H1 (cell line): ENCODE measurements at regions not wholly inside any gene's neighbourhood (a gene's known extent, or its start where the extent isn't known, plus 50 kb on each side); places are given as distances from the start of the nearest gene placed in this dataset.

ENCODE experiments used
- CTCF ChIA-PET: fragments of 300-600 bp; sonication (Branson Sonifier 250); formaldehyde crosslinking; loops from one replicate; lab custom pipeline; 2021; ENCODE audit not compliant: partially characterized antibody; lab: Charles Lee
- POLR2A ChIA-PET: fragments of 300-600 bp; sonication (Branson Sonifier 250); formaldehyde crosslinking; loops from one replicate; lab custom pipeline; 2021; ENCODE audit warnings: inconsistent platforms; ENCODE audit not compliant: partially characterized antibody; lab: Charles Lee
- DNase-seq, 2 experiments: peaks; one replicate each; pipeline versions ENCODE4 v3.0.0 to v3.0.0-alpha.2; 2010 to 2022; ENCODE audit warnings: low spot score in 2 of 2, low read depth in 1 of 2, mixed read lengths in 1 of 2
- FAIRE-seq: peaks from 2 replicates; lab custom pipeline; 2011; peaks lifted over from hg19 to GRCh38; lab: Jason Lieb, UNC
- H2AFZ ChIP-seq: 2 replicates; pipeline ENCODE4 v1.8.1; 2012; ENCODE audit warnings: low read length, inconsistent platforms
- H2AK5ac ChIP-seq: 2 replicates; pipeline ENCODE4 v1.6.1; 2013; ENCODE audit warnings: low read depth, low read length
- H2BK120ac ChIP-seq: replicated peaks from 2 replicates; pipeline ENCODE3; 2013; ENCODE audit warnings: low read depth, low read length, inconsistent platforms
- H2BK12ac ChIP-seq: 2 replicates; pipeline ENCODE4 v1.6.1; 2013; ENCODE audit warnings: low read depth, low read length
- H2BK15ac ChIP-seq: 2 replicates; pipeline ENCODE4 v1.6.1; 2013; ENCODE audit warnings: low read length
- H2BK20ac ChIP-seq: 2 replicates; pipeline ENCODE4 v1.6.1; 2013; ENCODE audit warnings: low read length
- H2BK5ac ChIP-seq: 2 replicates; pipeline ENCODE4 v1.6.1; 2013; ENCODE audit warnings: low read depth, low read length
- H3K14ac ChIP-seq: 2 replicates; pipeline ENCODE4 v1.6.1; 2013; ENCODE audit warnings: inconsistent platforms; ENCODE audit not compliant: insufficient read length
- H3K18ac ChIP-seq: 2 replicates; pipeline ENCODE4 v1.6.1; 2013; ENCODE audit warnings: low read length; ENCODE audit errors: extremely low read depth
- H3K23ac ChIP-seq: 2 replicates; pipeline ENCODE4 v1.6.1; 2013; ENCODE audit warnings: inconsistent platforms; ENCODE audit not compliant: insufficient read length
- H3K23me2 ChIP-seq: 2 replicates; pipeline ENCODE4 v1.6.1; 2013; ENCODE audit warnings: low read depth, low read length
- H3K27ac ChIP-seq: 2 replicates; pipeline ENCODE4 v1.6.1; 2011; ENCODE audit warnings: low read depth, low read length, inconsistent platforms
- H3K27me3 ChIP-seq, 4 experiments: replicated peaks in 1 of 4; 1 replicate in 1 of 4; 2 replicates in 3 of 4; pipeline versions ENCODE4 v1.6.1 to v1.8.1; 2011 to 2013; ENCODE audit warnings: low read length in 3 of 4, mild to moderate bottlenecking in 3 of 4, inconsistent platforms in 2 of 4, mixed read lengths in 2 of 4, moderate library complexity in 1 of 4; ENCODE audit not compliant: control insufficient read depth in 3 of 4, insufficient read depth in 3 of 4; ENCODE audit errors: extremely low read depth in 1 of 4
- H3K36me3 ChIP-seq, 4 experiments: 2 replicates each; pipeline versions ENCODE4 v1.6.1 to v1.8.1; 2011 to 2013; ENCODE audit warnings: mild to moderate bottlenecking in 4 of 4, low read length in 3 of 4, moderate library complexity in 2 of 4, control low read depth in 1 of 4, inconsistent platforms in 1 of 4; ENCODE audit not compliant: insufficient read depth in 4 of 4, control insufficient read depth in 2 of 4
- H3K4ac ChIP-seq: replicated peaks from 2 replicates; pipeline ENCODE3; 2013; ENCODE audit warnings: low read length, low read depth, mixed read lengths, inconsistent platforms; ENCODE audit not compliant: insufficient read length
- H3K4me1 ChIP-seq, 4 experiments: replicated peaks in 1 of 4; 1 replicate in 1 of 4; 2 replicates in 3 of 4; pipeline versions ENCODE4 v1.6.1 to v1.8.1; 2011 to 2013; ENCODE audit warnings: low read length in 3 of 4, inconsistent platforms in 2 of 4, mixed read lengths in 1 of 4; ENCODE audit not compliant: insufficient read depth in 4 of 4, control insufficient read depth in 3 of 4
- H3K4me2 ChIP-seq, 2 experiments: 2 replicates each; pipeline versions ENCODE4 v1.6.1 to v1.8.1; 2011 to 2013; ENCODE audit warnings: low read depth in 2 of 2, low read length in 2 of 2, control low read depth in 1 of 2, inconsistent platforms in 1 of 2, mild to moderate bottlenecking in 1 of 2; ENCODE audit not compliant: insufficient read depth in 1 of 2
- H3K4me3 ChIP-seq, 4 experiments: fragments of 200-600, 300-600 bp in 1 of 4; sonication (generic), shearing (Covaris generic), sonication (Bioruptor Twin) in 1 of 4; 2 replicates each; pipeline versions ENCODE4 v1.5.1 to v1.8.1; 2011 to 2016; ENCODE audit warnings: low read length in 4 of 4, low read depth in 3 of 4, control low read depth in 2 of 4, inconsistent platforms in 2 of 4, mild to moderate bottlenecking in 2 of 4, mixed read lengths in 1 of 4, moderate library complexity in 1 of 4; ENCODE audit not compliant: insufficient read depth in 2 of 4; ENCODE audit errors: extremely low read depth in 1 of 4
- H3K56ac ChIP-seq: replicated peaks from 2 replicates; pipeline ENCODE3; 2013; ENCODE audit warnings: low read depth, mild to moderate bottlenecking, mixed read lengths, low read length, inconsistent platforms; ENCODE audit not compliant: insufficient read length
- H3K79me1 ChIP-seq: 2 replicates; pipeline ENCODE4 v1.6.1; 2013; ENCODE audit warnings: low read depth, low read length, control low read depth
- H3K79me2 ChIP-seq, 2 experiments: 2 replicates each; pipeline versions ENCODE4 v1.6.1 to v1.8.1; 2012 to 2013; ENCODE audit warnings: low read length in 2 of 2, mild to moderate bottlenecking in 2 of 2, inconsistent platforms in 1 of 2; ENCODE audit not compliant: insufficient read depth in 2 of 2, control insufficient read depth in 1 of 2
- H3K9ac ChIP-seq, 4 experiments: replicated peaks in 1 of 4; 1 replicate in 1 of 4; 2 replicates in 3 of 4; pipeline versions ENCODE4 v1.6.1 to v1.8.1; 2011 to 2013; ENCODE audit warnings: low read depth in 3 of 4, low read length in 3 of 4, control low read depth in 2 of 4, mild to moderate bottlenecking in 2 of 4, moderate library complexity in 2 of 4, inconsistent platforms in 1 of 4; ENCODE audit errors: extremely low read depth in 1 of 4
- H3K9me3 ChIP-seq, 2 experiments: 2 replicates each; pipeline versions ENCODE4 v1.6.1 to v1.8.1; 2012 to 2013; ENCODE audit warnings: mild to moderate bottlenecking in 2 of 2, moderate library complexity in 2 of 2, control low read depth in 1 of 2, inconsistent platforms in 1 of 2, low read depth in 1 of 2, low read length in 1 of 2, mixed read lengths in 1 of 2; ENCODE audit not compliant: insufficient read depth in 2 of 2
- H4K20me1 ChIP-seq, 2 experiments: replicated peaks in 1 of 2; 2 replicates each; pipeline versions ENCODE3 to v1.8.1; 2011 to 2013; ENCODE audit warnings: inconsistent platforms in 2 of 2, low read length in 2 of 2, mild to moderate bottlenecking in 1 of 2; ENCODE audit not compliant: insufficient read depth in 2 of 2, control insufficient read depth in 1 of 2
- H4K5ac ChIP-seq: 2 replicates; pipeline ENCODE4 v1.6.1; 2013; ENCODE audit warnings: low read length, low read depth, mixed read lengths, inconsistent platforms; ENCODE audit not compliant: insufficient read length
- H4K8ac ChIP-seq: 2 replicates; pipeline ENCODE4 v1.8.0; 2013; ENCODE audit warnings: mild to moderate bottlenecking, moderate library complexity, low read length, inconsistent platforms; ENCODE audit not compliant: insufficient read depth; ENCODE audit errors: extremely low read depth
- H4K91ac ChIP-seq: replicated peaks from 2 replicates; pipeline ENCODE3; 2013; ENCODE audit warnings: low read length, mixed read lengths, inconsistent platforms; ENCODE audit not compliant: insufficient read length
- BRCA1 ChIP-seq: IDR thresholded peaks from 2 replicates; pipeline ENCODE4 v1.6.1; 2012; ENCODE audit warnings: low read depth, low read length, improper control_type of control experiment
- CREB1 ChIP-seq: IDR thresholded peaks from 2 replicates; pipeline ENCODE4 v1.6.1; 2012; ENCODE audit warnings: inconsistent platforms
- EZH2 ChIP-seq: fragments of 200-600 bp; sonication (generic); IDR thresholded peaks from 2 replicates; pipeline ENCODE4 v1.7.1; 2012; ENCODE audit warnings: low read depth, mild to moderate bottlenecking, moderate library complexity, low read length, inconsistent platforms; ENCODE audit not compliant: severe bottlenecking
- GTF2F1 ChIP-seq: IDR thresholded peaks from 2 replicates; pipeline ENCODE4 v1.6.1; 2012; ENCODE audit warnings: low read depth, low read length, improper control_type of control experiment, borderline replicate concordance
- KDM1A ChIP-seq: fragments of 200-600, 300-600 bp; sonication (generic); IDR thresholded peaks from 2 replicates; pipeline ENCODE4 v1.7.1; 2016; ENCODE audit warnings: mild to moderate bottlenecking, low read length, borderline replicate concordance
- PHF8 ChIP-seq: fragments of 200-600 bp; sonication (generic); conservative IDR thresholded peaks from 2 replicates; pipeline ENCODE4 v1.7.1; 2012; ENCODE audit warnings: low read depth, mild to moderate bottlenecking, inconsistent platforms, low read length, moderate library complexity
- POU5F1 ChIP-seq: IDR thresholded peaks from 2 replicates; pipeline ENCODE4 v1.6.1; 2011; ENCODE audit warnings: low read depth, mild to moderate bottlenecking, low read length, moderate library complexity
- RBBP5 ChIP-seq: IDR thresholded peaks from 2 replicates; pipeline ENCODE4 v1.7.1; 2012; ENCODE audit warnings: low read depth, mild to moderate bottlenecking, inconsistent platforms, low read length, moderate library complexity, borderline replicate concordance
- SIRT6 ChIP-seq: IDR thresholded peaks from one replicate; pipeline ENCODE4 v1.7.1; 2012; ENCODE audit warnings: low read length, inconsistent platforms
- SP2 ChIP-seq: IDR thresholded peaks from 2 replicates; pipeline ENCODE4 v1.6.1; 2012; ENCODE audit warnings: mild to moderate bottlenecking, low read length, inconsistent platforms
- SRF ChIP-seq: IDR thresholded peaks from 2 replicates; pipeline ENCODE4 v1.6.1; 2011; ENCODE audit warnings: mild to moderate bottlenecking, low read depth, low read length, moderate library complexity
- TBP ChIP-seq: IDR thresholded peaks from 2 replicates; pipeline ENCODE4 v1.6.1; 2011; ENCODE audit warnings: low read depth, low read length, improper control_type of control experiment
- YY1 ChIP-seq: IDR thresholded peaks from 2 replicates; pipeline ENCODE4 v1.6.1; 2011; ENCODE audit warnings: low read depth, mild to moderate bottlenecking, low read length
- ZNF274 ChIP-seq: IDR thresholded peaks from 2 replicates; pipeline ENCODE4 v1.7.0; 2012; ENCODE audit warnings: low read length, borderline replicate concordance; ENCODE audit errors: extremely low read depth
- WGBS, 2 experiments: shearing (Covaris generic) in 1 of 2; methylation state at CpG; one replicate each; pipeline versions ENCODE4 v1.1.6 to v1.1.7; 2013 to 2015; ENCODE audit warnings: low lambda C conversion rate in 2 of 2, mixed read lengths in 2 of 2, inconsistent platforms in 1 of 2, low coverage in 1 of 2, missing lambda C conversion rate in 1 of 2; ENCODE audit not compliant: insufficient replicate concordance in 2 of 2, insufficient coverage in 1 of 2, insufficient read length in 1 of 2; ENCODE audit errors: extremely low coverage in 1 of 2, missing lambda C conversion rate in 1 of 2; 5-methylcytosine and 5-hydroxymethylcytosine counted together
- TF ChIP-seq, protein P1 (sequence below): IDR thresholded peaks from 2 replicates; pipeline ENCODE4 v1.6.1; 2011; ENCODE audit warnings: low read depth, mild to moderate bottlenecking, low read length; ENCODE audit not compliant: insufficient read depth

DNA sequence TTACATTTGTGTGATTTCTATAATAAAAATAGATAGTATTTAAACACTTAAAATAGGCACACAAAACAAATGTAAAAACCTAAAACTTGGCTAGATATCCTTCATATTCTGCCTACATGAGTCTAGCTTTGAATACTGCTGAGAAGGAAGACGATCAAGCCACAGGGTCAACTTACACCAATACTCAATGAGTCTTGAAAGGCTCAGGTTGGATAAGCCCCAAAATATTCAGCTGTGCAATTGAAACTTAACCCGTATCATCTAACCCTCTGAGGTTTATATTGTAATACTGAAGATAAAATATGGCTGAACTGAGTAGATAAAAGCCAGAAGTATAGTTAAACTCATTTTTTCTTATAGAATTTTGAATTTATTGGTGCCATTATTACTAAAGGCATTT lies 313.0 kb upstream of the NRXN1 start:
- Histone ChIP-seq H3K23me2 (no peaks in the 10 kb centered on the region), H3K23ac (no peak overlapping the region), H3K4me1 (no peaks in the 10 kb centered on the region; a peak in 2 of 7 replicates), H3K18ac (no peak overlapping the region), H2BK15ac (no peak overlapping the region), H3K36me3 (no peaks in the 10 kb centered on the region), H4K20me1 (no peaks in the 10 kb centered on the region), H3K79me1 (no peaks in the 10 kb centered on the region), H2BK120ac (no peak overlapping the region), H3K4me2 (no peak overlapping the region), H3K27ac (no peak overlapping the region), H4K8ac (no peak overlapping the region), H2BK12ac (no peak overlapping the region), H3K4ac (no peak overlapping the region), H3K14ac (no peak overlapping the region), H2AFZ (no peak overlapping the region), H3K4me3 (no peak overlapping the region), H2AK5ac (no peak overlapping the region), H3K79me2 (no peaks in the 10 kb centered on the region), H2BK20ac (no peak overlapping the region), H3K27me3 (no peaks in the 10 kb centered on the region), H3K56ac (no peak overlapping the region), H3K9me3 (no peaks in the 10 kb centered on the region), H4K91ac (no peak overlapping the region), H2BK5ac (no peak overlapping the region), H3K9ac (no peak overlapping the region), H4K5ac (no peak overlapping the region)
- no peak for TF ChIP-seq RBBP5
- TF ChIP-seq CREB1, result no peak
- TF ChIP-seq PHF8, result no peak
- TF ChIP-seq, protein P1, sequence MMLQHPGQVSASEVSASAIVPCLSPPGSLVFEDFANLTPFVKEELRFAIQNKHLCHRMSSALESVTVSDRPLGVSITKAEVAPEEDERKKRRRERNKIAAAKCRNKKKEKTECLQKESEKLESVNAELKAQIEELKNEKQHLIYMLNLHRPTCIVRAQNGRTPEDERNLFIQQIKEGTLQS, result no peak
- TF ChIP-seq SRF, result no peak
- TF ChIP-seq GTF2F1, result no peak
- TF ChIP-seq KDM1A, result no peak
- TF ChIP-seq SP2, result no peak
- no peak for TF ChIP-seq POU5F1
- TF ChIP-seq YY1, result no peak
- TF ChIP-seq SIRT6, result no peak
- no peak for TF ChIP-seq BRCA1
- TF ChIP-seq EZH2, result no peak
- TF ChIP-seq ZNF274, result no peak
- TF ChIP-seq TBP, result no peak
- 86% methylated on average over 2 of the region's 2 CpGs; no CpG with 5 or more reads in 1 of the 2 experiments for WGBS, 2 experiments
- CTCF ChIA-PET, result interaction anchor here (1.3 kb wide), 1 partner anchor 8 kb away, joined by 5 read pairs; no protein-coding TSS in a partner anchor
- FAIRE-seq (no peak), DNase-seq (no peak)
- POLR2A ChIA-PET, result no interaction called here
